ENCODE measurements at regions not wholly inside any gene's neighbourhood (a gene's known extent, or its start where the extent isn't known, plus 50 kb on each side); places are given as distances from the start of the nearest gene placed in this dataset.
"Not testable (repeated sequence)": the region's sequence is repeated elsewhere in the genome, so short reads cannot be mapped to it uniquely, and the experiment has no call there.

DNA sequence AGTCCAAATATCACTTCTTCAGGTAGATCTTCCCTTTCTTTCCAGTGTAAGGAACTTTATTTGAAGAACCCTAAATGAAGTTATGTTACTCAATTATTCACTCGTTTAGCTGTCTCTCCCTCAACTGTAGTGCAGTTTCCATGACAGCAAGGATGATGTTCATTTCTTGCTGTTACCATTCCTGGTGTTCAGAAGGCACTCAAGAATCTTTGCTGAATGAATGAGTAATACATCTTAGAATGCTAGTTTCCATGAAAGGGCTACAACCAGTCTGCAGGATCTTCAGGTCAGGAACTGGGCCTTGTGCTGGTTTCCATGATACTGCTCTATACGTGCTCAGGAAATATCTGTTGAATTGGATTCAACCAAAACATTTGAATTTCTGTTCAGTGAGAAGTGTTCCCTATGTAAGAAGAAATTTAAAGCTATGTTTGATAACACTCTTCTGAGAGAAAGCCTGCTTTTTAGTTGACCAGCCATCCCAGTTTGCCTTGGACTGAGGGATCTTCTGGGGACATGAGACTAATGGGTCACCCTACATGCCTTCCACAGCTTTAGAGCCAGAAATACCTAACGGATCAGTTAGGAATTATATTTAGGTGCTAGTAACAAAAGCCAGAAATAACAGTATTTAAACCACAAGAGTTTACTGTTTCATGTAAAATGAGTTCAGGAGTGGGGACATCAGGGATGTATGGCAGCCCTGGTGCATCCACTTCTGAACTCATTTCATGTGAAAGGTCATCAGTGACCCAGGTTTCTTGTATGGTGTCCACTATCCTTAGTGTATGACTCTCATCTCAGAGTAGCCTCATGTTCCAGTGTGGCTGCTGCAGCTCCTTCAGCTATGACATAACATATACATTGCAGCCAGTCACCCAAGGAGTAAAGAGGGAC, 500.1 kb upstream of the SGCD start:
- Histone ChIP-seq H3K4me2 (ENCODE audit: insufficient read depth, low read length) (no peak overlapping the region), H3K4me1 (ENCODE audit: control insufficient read depth, extremely low read depth, insufficient read depth, low read length) (no peaks in the 10 kb centered on the region), H3K4me3 (replicated peaks in 1 of 3; ENCODE audit: insufficient read depth in 1 of 3, low read depth in 1 of 3, low read length in 3 of 3) (no peak overlapping the region), H3K27ac (ENCODE audit: insufficient read depth, low read depth, low read length) (no peak overlapping the region), H2AFZ (ENCODE audit: low read depth, low read length) (no peak overlapping the region), H3K9me1 (replicated peaks; ENCODE audit: control insufficient read depth, extremely low read depth, insufficient read depth, low read length) (no peaks in the 10 kb centered on the region), H3K36me3 (ENCODE audit: control insufficient read depth in 2 of 2, extremely low read depth in 1 of 2, insufficient read depth in 2 of 2, low read length in 2 of 2) (no peaks in the 10 kb centered on the region), H4K20me1 (replicated peaks; ENCODE audit: control insufficient read depth, extremely low read depth, insufficient read depth, low read length) (no peaks in the 10 kb centered on the region), H3K9ac (replicated peaks; ENCODE audit: extremely low read depth, insufficient read depth, low read length) (no peak overlapping the region), H3K27me3 (ENCODE audit: control insufficient read depth in 2 of 2, insufficient read depth in 2 of 2, low read length in 2 of 2) (no peaks in the 10 kb centered on the region), H3K9me3 (replicated peaks; ENCODE audit: control insufficient read depth, insufficient read depth, low read length) (peaks cover 2% of the 10 kb centered on the region), H3K79me2 (ENCODE audit: control insufficient read depth, insufficient read depth, low read length) (no peaks in the 10 kb centered on the region)
- POLR2A ChIA-PET = no interaction called here
- dilution Hi-C loops (cut with MboI; ENCODE audit: extremely low pct_ligation_motif_present, low sequenced_read_pairs) = no loop called here
- FAIRE-seq = no peak
- CTCF ChIA-PET = no interaction called here
- TF ChIP-seq MYC (IDR thresholded peaks at IDR 0.05; ENCODE audit: low read depth, low read length) = no peak
- TF ChIP-seq POLR2AphosphoS5 (IDR thresholded peaks at IDR 0.05; ENCODE audit: insufficient read depth, low read depth, low read length) = no peak
- no peak for TF ChIP-seq GATA2 (IDR thresholded peaks at IDR 0.05; ENCODE audit: insufficient read depth, insufficient read length, low read depth, low read length)
- intact Hi-C loops (cut with micrococcal nuclease) = no loop called here
- BruUV-seq (replicated peaks) = no TSS peak
- DNase-seq (ENCODE audit: low read depth, low spot score) = no peak

DNA sequence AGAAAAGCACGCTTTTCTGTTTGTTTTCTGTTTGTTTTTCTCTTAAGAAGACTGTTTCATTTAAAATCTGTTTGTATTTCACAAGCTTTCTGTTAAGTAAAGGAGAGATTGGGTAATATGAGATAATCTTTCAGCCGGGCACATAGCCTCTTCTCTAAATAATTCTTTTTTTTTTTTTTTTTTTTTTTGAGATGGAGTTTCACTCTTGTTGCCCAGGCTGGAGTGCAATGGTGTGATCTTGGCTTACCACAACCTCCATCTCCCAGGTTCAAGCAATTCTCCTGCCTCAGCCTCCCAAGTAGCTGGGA, 499.5 kb upstream of the SGCD start:
- dilution Hi-C loops (cut with MboI; ENCODE audit: extremely low pct_ligation_motif_present, low sequenced_read_pairs); POLR2A ChIA-PET: not testable (repeated sequence)

More for the DNA sequence above, 499.5 kb upstream of the SGCD start:
- H3K27ac ChIP-seq (ENCODE audit: insufficient read depth, low read depth, low read length); DNase-seq (ENCODE audit: low read depth, low spot score); H4K20me1 ChIP-seq (replicated peaks; ENCODE audit: control insufficient read depth, extremely low read depth, insufficient read depth, low read length); BruUV-seq (replicated peaks); H3K27me3 ChIP-seq (ENCODE audit: control insufficient read depth in 2 of 2, insufficient read depth in 2 of 2, low read length in 2 of 2); H3K4me2 ChIP-seq (ENCODE audit: insufficient read depth, low read length); H2AFZ ChIP-seq (ENCODE audit: low read depth, low read length); H3K9ac ChIP-seq (replicated peaks; ENCODE audit: extremely low read depth, insufficient read depth, low read length); H3K79me2 ChIP-seq (ENCODE audit: control insufficient read depth, insufficient read depth, low read length); H3K9me1 ChIP-seq (replicated peaks; ENCODE audit: control insufficient read depth, extremely low read depth, insufficient read depth, low read length); intact Hi-C loops (cut with micrococcal nuclease); H3K36me3 ChIP-seq (ENCODE audit: control insufficient read depth in 2 of 2, extremely low read depth in 1 of 2, insufficient read depth in 2 of 2, low read length in 2 of 2); CTCF ChIA-PET; FAIRE-seq; H3K9me3 ChIP-seq (replicated peaks; ENCODE audit: control insufficient read depth, insufficient read depth, low read length); H3K4me1 ChIP-seq (ENCODE audit: control insufficient read depth, extremely low read depth, insufficient read depth, low read length); H3K4me3 ChIP-seq (replicated peaks in 1 of 3; ENCODE audit: insufficient read depth in 1 of 3, low read depth in 1 of 3, low read length in 3 of 3): not testable (repeated sequence)

All from endothelial cell of umbilical vein (primary cell).